ENCODE measurements at regions not wholly inside any gene's neighbourhood (a gene's known extent, or its start where the extent isn't known, plus 50 kb on each side); places are given as distances from the start of the nearest gene placed in this dataset.

GRCh38 chr9:31683116-31683515 lies 701.3 kb upstream of the ACO1 start:
- no peak overlapping the region for H3K4me3 ChIP-seq (ENCODE audit: low read length)
- TF ChIP-seq EZH2phosphoT487 (IDR thresholded peaks at IDR 0.05; ENCODE audit: low read depth): no peak
- TF ChIP-seq CTCF (IDR thresholded peaks at IDR 0.05; ENCODE audit: low read depth, low read length): no peak
- no peak overlapping the region for H3K27ac ChIP-seq (ENCODE audit: low read length)
- no peaks in the 10 kb centered on the region for H4K20me1 ChIP-seq (ENCODE audit: insufficient read depth, low read length)
- peaks cover 13% of the 10 kb centered on the region for H3K4me1 ChIP-seq (ENCODE audit: low read length)
- no peaks in the 10 kb centered on the region for H3K27me3 ChIP-seq (ENCODE audit: low read depth, low read length)
- H3K36me3 ChIP-seq (replicated peaks; ENCODE audit: low read depth, low read length): no peaks in the 10 kb centered on the region
- H3K9me3 ChIP-seq (ENCODE audit: insufficient read depth, low read length): no peaks in the 10 kb centered on the region
- no peaks in the 10 kb centered on the region for H3K79me2 ChIP-seq (ENCODE audit: low read length)
- H2AFZ ChIP-seq (ENCODE audit: low read depth, low read length): no peak overlapping the region
- no peak overlapping the region for H3K9ac ChIP-seq (ENCODE audit: low read length)
- H3K4me2 ChIP-seq (ENCODE audit: low read length): no peak overlapping the region

- no peak overlapping the region for H3K9ac ChIP-seq (ENCODE audit: low read length)
- H3K36me3 ChIP-seq (replicated peaks; ENCODE audit: low read depth, low read length): no peaks in the 10 kb centered on the region
- H3K4me1 ChIP-seq (ENCODE audit: low read length): no peaks in the 10 kb centered on the region
- no peak for TF ChIP-seq EZH2phosphoT487 (IDR thresholded peaks at IDR 0.05; ENCODE audit: low read depth)
- TF ChIP-seq CTCF (IDR thresholded peaks at IDR 0.05; ENCODE audit: low read depth, low read length): no peak
- H4K20me1 ChIP-seq (ENCODE audit: insufficient read depth, low read length): no peaks in the 10 kb centered on the region
- H3K27me3 ChIP-seq (ENCODE audit: low read depth, low read length): no peaks in the 10 kb centered on the region
- H2AFZ ChIP-seq (ENCODE audit: low read depth, low read length): no peak overlapping the region
- H3K79me2 ChIP-seq (ENCODE audit: low read length): no peaks in the 10 kb centered on the region
- H3K4me2 ChIP-seq (ENCODE audit: low read length): no peak overlapping the region
- no peaks in the 10 kb centered on the region for H3K9me3 ChIP-seq (ENCODE audit: insufficient read depth, low read length)
- no peak overlapping the region for H3K4me3 ChIP-seq (ENCODE audit: low read length)
- no peak overlapping the region for H3K27ac ChIP-seq (ENCODE audit: low read length)
Measured at GRCh38 chr9:31697956-31698355, 686.5 kb upstream of the ACO1 start.

DNA sequence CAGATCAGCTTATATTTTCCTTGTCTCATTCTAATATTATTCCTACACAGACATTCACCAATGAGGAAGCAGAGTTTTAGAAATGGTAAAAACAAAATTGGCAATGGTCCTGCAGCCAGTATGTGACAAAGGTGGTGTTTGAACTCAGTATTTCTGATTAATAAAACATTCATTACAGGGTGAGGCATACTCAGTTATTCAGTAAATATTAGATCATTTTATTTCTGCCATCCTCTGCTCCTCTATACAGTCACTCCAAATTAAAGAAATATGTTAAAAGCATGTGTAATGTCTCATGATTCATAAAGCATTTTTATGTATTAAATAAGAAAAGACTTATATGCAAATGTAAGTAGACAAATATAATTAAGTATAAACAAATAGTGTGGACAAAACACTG lies 684.6 kb upstream of the ACO1 start:
- H2AFZ ChIP-seq (ENCODE audit: low read depth, low read length): no peak overlapping the region
- H3K4me1 ChIP-seq (ENCODE audit: low read length): no peaks in the 10 kb centered on the region
- TF ChIP-seq EZH2phosphoT487 (IDR thresholded peaks at IDR 0.05; ENCODE audit: low read depth) (no peak), CTCF (IDR thresholded peaks at IDR 0.05; ENCODE audit: low read depth, low read length) (no peak)
- H3K9me3 ChIP-seq (ENCODE audit: insufficient read depth, low read length): no peaks in the 10 kb centered on the region
- no peak overlapping the region for H3K27ac ChIP-seq (ENCODE audit: low read length)
- no peak overlapping the region for H3K4me2 ChIP-seq (ENCODE audit: low read length)
- no peaks in the 10 kb centered on the region for H3K36me3 ChIP-seq (replicated peaks; ENCODE audit: low read depth, low read length)
- no peaks in the 10 kb centered on the region for H4K20me1 ChIP-seq (ENCODE audit: insufficient read depth, low read length)
- H3K79me2 ChIP-seq (ENCODE audit: low read length): no peaks in the 10 kb centered on the region
- H3K9ac ChIP-seq (ENCODE audit: low read length): no peak overlapping the region
- no peak overlapping the region for H3K4me3 ChIP-seq (ENCODE audit: low read length)
- H3K27me3 ChIP-seq (ENCODE audit: low read depth, low read length): no peaks in the 10 kb centered on the region

DNA sequence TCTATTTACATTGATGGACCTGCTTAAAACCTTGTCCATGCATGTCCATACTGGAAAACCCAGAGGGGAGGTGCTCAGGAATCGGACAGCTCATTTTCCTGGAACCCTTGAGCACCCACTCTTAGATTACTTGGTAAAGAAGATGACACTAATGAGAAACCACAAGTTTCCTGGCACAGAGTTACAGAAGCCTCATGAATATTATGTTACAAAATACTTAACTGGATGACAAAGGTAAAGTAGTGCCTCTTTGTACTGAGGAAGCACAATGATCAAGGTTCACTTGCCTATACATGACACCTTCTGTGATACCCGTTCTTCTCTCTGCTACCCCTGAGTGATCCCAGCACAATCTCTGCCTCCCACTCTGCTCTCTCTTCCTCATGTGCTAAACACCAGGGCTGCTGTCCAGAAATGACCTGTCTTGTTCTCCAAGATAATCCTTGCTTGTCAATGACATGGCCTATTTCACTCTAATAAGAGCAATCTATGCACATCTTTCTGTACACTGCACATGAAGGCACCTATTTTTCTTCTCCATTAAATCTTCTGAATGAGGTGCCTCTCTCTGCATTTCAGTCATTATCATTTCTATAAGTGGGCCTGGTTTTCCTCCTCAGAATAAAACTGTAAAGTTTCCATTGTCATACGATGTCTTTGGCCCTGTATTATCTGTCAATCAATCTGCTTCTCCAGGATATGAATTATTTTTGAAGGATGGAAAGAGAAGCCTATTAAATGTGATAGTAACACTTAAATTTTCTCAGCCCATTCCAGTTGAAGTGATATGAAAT lies 684.0 kb upstream of the ACO1 start:
- no peak for TF ChIP-seq EZH2phosphoT487 (IDR thresholded peaks at IDR 0.05; ENCODE audit: low read depth)
- no peak for TF ChIP-seq CTCF (IDR thresholded peaks at IDR 0.05; ENCODE audit: low read depth, low read length)
- Histone ChIP-seq H2AFZ (ENCODE audit: low read depth, low read length) (no peak overlapping the region), H3K4me3 (ENCODE audit: low read length) (no peak overlapping the region), H4K20me1 (ENCODE audit: insufficient read depth, low read length) (no peaks in the 10 kb centered on the region), H3K27ac (ENCODE audit: low read length) (no peak overlapping the region), H3K4me2 (ENCODE audit: low read length) (no peak overlapping the region), H3K79me2 (ENCODE audit: low read length) (no peaks in the 10 kb centered on the region), H3K9ac (ENCODE audit: low read length) (no peak overlapping the region), H3K4me1 (ENCODE audit: low read length) (no peaks in the 10 kb centered on the region), H3K27me3 (ENCODE audit: low read depth, low read length) (no peaks in the 10 kb centered on the region), H3K9me3 (ENCODE audit: insufficient read depth, low read length) (no peaks in the 10 kb centered on the region), H3K36me3 (replicated peaks; ENCODE audit: low read depth, low read length) (no peaks in the 10 kb centered on the region)
